GM18511 (cell line): ENCODE measurements at regions not wholly inside any gene's neighbourhood (a gene's known extent, or its start where the extent isn't known, plus 50 kb on each side); places are given as distances from the start of the nearest gene placed in this dataset.
"Not testable (repeated sequence)": the region's sequence is repeated elsewhere in the genome, so short reads cannot be mapped to it uniquely, and the experiment has no call there.

Experiments used
- ATAC-seq: cut with Tn5 transposase; IDR thresholded peaks from one replicate; pipeline ENCODE4 v1.9.1; 2021; ENCODE audit warnings: mild to moderate bottlenecking, moderate library complexity; ENCODE audit not compliant: unreplicated experiment

DNA sequence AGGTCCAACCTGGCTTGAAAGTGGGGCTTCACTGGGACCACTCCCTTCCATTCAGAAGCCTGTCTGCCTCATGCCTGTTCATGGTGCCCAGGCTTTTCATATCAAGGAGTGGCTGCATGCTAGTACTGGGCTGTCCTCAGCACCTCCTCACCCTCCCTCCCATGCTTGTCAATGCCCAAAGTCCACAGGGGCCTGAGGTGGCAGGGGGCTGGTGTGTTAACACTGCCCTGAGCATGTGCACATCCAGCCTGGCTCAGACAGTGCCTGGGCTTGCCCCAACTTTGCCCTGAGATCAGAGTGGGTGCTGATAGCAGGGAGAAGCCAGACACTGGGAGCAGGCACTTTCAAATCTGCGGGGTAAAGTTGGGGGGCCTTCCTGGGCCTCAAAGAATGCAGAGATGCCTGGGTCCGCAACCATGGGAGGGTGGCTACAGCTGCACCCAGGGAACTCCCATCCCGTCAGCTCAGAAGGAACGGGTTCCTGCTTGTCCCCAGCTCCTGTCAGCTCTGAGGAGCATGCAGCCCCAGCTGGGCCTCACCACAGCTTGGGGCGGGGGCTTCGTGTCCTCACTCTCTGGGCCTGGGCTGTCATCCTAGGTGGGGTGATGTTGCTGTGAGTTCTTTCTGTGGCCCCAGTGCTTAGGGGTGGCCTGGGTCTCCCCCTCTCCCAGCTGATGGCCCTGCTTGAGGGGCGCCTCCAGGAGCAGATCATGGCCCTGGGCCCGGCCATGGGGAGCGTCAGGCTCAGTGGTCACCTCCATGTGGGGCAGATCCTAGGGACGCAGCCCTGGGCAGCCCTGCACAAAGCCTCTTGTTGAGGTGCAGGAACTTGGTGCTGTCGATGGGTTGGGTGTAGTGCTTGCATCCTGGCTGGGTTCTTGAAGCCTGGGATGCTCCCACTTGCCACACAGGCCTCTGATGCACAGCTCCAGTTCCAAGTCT is 830.6 kb upstream of the SLITRK5 start:
- no peak for ATAC-seq

DNA sequence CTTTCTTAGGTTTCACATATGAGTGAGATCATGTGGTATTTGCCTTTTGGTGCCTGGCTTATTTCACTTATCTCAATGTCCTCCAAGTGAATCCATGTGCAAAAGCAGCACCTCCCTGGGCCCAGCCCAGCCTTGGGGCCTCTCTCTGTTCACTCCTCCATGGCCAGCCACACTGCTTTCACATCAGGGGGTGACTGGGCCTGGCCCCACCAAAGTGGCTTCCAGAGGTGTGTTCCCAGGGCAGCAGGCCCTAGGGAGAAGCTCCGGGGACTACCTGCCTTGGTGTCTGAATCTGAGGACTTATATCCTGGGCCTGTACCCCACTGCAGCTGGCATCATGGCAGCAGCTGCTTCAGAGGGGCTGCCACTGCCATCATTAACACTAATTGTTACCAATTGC is 829.9 kb upstream of the SLITRK5 start:
- ATAC-seq: no peak

DNA sequence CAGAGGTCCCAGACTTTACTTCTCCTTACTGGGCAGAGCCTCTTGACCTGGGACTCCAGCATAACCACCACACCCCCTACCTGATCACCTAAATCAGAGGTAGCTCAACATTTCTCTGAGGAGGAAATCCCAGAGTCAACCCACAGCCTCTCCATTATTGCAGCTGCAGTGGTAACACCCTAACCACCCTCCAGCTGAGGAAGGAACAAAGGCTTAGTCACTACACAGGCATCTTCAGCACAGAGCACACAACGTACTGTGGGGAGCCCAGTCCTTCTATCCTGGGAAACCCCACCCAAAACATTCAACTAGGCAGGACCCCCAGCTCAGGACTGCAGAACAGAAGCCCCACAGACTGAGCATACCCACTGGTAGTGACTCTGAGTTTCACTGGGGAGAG is 824.7 kb upstream of the SLITRK5 start:
- ATAC-seq: no peak

DNA sequence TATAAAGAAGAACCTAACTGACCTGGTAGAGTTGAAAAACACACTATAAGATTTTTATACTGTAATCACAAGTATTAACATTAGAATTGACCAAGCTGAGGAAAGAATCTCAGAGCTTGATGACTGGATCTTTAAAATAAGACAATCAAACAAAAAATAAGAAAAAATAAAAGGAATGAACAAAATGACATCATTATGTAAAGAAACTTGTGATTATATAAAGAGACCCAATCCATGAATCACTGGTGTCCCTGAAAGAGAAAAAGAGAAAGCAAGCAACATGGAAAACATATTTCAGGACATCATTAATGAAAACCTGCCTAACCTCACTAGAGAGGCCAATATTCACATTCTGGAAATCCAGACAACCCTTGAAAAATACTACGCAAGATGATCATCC is 822.5 kb upstream of the SLITRK5 start:
- ATAC-seq: no peak

DNA sequence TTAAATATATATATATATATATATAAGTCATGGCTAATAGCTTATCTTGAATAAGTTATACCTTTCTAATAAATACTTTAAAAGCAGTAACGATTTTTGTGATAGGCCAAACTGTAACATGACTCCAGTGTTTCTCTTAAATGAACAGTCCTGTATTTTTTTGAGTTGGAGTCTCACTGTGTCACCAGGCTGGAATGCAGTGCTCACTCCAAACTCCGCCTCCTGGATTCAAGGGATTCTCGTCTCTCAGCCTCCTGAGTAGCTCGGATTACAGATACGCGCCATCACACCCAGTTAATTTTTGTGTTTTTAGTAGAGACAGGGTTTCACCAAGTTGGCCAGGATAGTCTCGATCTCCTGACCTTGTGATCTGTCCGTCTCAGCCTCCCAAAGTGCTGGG is 814.2 kb upstream of the SLITRK5 start:
- no peak for ATAC-seq

DNA sequence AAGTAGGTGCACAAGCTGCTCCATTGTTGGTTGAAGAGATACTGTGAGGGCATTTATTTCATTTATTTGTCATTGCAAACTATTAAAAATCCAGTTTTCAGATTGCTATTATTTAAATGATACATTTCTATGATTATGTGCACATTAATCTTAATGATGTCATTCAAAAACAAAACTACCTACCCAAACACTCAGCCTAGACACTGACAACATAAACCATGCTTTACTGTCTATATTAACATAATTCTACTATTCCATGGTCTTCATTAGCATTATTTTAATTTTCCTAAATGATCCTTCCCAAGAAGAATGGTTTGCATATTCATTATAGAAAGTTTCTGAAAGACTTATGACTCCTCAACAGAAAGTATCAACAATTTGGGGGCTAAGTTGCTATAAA is 813.0 kb upstream of the SLITRK5 start:
- ATAC-seq: no peak

DNA sequence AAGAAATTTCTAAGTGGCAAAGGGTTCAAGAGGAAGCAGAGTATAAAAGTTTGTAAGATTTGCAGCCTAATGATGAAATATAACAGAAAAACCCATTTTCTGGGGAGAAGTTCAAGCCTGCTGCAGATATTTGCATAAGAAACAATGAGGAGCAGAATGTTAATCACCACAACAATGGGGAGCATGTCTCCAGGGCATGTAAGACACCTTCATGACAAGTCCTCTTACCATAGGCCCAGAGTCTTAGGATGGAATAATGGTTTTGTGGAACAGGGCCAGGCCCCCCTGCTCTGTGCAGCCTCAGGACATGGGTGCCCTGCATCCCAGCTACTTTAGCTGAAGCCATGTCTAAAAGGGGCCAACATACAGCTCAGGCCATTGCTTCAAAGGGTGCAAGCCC is 809.0 kb upstream of the SLITRK5 start:
- no peak for ATAC-seq

DNA sequence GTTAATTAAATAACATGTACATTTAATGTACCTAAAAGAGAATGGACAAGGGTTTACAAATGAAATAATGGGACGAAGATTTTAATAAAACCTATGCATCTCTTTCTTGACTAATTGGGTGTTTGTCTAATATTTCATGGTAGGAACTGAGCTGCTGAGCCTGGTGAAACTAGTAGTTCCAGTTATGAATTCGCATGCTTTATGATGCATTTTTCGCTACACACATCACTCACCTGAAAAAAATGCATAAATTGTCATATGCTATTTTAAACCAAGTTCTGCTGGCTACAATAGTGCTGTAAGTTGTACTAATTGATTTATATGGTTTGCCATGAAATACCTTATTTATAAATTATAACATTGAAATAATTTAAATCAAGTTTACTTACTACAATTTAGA is 806.8 kb upstream of the SLITRK5 start:
- ATAC-seq: no peak

DNA sequence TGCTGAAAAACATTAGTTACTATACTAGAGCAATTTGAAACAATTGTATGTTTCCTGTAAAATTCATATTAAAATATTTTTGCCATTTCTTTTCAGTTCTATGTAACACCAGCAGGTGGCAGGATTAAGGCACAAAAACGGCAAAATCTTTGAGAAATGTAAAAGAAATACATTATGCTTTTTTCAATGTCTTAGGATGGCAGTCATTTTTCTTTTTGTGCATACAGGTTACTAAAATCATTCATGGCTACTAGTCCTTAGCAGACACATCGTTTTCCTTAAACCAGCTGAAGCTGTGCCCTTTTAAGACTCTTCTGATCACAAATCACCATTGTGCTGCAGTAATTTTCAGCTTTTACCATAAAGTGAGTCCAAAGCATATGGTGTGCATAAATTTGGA is 800.7 kb upstream of the SLITRK5 start:
- ATAC-seq: no peak

DNA sequence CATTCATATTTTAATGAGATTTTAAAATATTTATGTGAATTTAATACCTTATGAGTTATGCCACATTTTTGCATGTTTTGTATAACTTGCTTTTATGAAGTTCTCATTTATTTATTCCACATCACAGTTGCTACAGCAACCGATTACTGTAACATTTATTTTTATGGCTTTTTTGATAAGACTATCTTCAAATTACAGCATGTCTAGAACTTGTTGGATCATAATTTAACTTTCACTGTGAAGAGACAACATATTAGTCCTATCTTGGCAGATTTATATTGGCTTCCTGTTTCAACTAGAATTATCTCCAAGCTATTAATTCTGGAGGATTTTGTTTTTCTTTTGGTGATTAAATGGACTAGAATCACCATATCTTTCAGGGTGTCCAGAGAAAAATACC is 793.7 kb upstream of the SLITRK5 start:
- no peak for ATAC-seq

DNA sequence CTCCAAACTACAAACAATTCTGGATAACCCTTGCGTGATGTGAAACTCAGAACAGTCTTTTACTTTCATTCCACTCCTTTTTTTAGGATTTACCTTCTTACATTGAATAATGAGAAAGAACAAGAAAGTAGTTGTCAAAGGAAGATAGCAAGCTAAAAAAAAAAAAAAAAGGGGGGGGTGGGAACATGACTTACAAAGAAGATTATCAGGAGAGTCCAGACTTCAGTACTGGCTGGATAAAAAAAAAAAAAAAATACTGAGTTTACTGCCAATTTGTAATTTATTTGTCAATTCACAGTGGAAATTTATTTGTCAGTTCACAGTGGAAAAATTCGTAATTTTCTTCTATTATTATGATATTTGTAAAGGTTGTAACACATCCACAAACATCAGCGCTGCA is 792.4 kb upstream of the SLITRK5 start:
- no peak for ATAC-seq

DNA sequence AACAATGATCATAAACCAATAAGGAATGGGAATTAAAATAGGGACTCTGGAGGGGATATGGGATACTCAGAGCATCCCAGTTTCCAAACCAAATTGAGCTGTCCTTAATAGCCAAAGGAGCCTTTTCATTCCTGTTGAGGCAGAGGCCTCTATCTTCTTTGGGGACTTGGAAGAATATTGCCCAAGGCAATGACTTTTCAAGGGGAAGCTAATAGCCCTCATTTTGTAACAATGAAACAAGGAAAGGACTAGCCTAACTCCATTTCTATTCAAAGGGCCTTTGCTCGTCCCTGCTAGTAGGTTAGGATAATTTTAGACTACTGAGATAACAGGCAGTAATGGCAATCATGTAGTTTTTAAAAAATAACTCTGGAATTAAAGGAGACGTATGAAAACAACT is 789.8 kb upstream of the SLITRK5 start:
- ATAC-seq: no peak

DNA sequence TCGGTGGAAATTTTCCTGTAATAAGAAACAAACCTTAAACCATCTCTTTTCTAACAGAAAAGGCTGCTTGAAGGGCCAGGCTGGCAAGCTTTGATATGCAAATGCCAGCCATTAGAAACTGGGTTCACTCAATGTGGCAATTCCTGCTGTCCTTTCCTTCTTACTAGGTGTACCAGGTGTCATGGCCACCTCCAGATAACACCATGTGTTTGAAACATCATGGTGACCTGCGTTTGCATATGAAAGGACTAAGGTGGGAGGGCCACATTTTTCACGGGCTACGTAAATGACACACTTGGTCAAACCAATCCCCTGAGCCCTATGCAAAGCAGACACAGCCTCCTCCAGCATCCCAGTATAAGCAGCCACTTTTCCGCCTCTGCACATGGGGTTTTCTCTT is 789.1 kb upstream of the SLITRK5 start:
- no peak for ATAC-seq

DNA sequence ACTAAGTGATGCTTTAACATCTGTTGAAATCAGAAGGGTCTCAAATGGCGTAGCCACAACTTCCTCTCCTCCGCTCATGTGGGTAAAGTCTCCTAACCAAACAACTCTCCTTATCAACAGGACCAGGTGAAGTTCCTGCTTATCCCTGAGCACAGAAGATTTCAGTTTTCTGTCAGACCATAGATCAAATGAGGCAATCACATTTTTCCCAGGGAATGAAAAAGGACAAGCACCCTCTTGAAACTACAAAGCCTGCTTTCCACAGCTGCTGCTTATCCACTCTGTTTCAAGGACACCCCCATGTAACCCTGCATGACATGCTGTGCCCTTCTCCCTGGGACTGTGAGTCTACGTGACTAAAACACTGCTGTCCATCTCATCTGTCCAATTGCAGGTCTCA is 788.3 kb upstream of the SLITRK5 start:
- no peak for ATAC-seq

DNA sequence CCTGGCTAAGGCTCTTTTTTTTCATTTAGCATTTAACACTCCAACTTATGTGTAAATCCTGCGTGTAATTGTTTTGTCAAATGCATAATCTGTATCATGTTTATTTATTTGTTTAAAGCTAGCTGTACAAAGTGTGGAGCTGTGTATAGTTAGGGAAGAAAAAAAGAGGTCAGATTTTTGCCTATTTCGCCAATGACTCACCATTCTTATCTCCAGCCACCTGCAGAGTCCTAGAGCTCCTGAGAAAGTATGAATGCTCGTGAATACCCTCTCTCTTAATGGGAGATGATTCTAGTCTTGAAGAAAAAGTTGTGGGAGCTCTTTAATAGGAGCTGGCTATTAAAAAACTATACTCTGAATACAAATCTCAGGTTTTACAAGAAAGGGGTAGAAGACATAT is 778.8 kb upstream of the SLITRK5 start:
- no peak for ATAC-seq

DNA sequence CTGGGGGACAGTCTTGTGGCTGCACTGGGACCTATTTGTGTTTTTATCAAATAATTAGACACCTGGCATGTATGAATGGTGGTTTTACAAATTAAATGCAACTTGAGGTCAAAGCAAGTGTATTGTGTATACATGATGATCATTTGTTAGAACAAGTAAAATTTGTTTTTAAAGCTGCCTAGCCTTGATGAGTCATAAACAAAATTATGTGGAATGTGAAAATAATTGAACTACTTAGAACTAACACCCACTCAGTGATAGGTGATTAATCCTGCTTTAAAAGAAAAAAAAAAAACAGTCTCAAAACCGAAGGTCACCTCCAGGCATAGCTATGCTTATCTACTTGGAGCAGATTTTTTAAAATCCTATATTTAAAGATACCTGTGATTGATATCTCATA is 770.3 kb upstream of the SLITRK5 start:
- no peak for ATAC-seq

DNA sequence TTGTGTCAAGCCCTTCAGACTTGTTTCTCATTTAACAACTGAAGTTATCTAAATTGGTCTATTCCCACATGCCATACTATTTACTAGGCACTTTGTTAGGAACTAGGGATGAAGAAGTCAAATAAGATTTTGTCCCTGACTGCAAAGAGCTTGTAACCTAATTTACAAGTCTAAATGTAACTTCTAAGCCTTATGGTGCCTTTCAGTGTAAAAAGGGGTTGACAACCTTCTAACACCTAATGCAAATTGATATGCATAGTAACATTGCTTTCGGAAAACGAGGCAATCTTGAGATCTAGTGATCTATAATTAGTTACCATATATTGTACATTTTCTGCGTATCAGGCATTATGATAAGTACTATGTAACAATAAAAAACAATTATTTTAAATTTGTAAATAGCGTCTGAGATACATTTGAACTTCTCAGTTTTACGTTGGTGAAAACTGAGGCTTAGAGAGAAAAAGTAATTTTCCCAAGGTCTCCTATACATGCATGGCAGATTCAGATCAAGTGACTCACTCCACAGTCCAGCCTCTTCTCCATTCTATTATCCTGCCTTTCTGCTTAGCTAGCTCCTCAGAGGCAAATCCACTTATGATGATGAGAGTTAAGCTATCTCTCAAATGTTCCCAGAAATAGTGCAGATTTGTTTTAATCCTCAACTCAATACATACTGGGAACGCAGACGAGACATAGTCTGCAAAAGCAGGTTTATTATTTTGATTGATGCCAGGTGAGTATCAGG is 764.9 kb upstream of the SLITRK5 start:
- ATAC-seq: no peak

DNA sequence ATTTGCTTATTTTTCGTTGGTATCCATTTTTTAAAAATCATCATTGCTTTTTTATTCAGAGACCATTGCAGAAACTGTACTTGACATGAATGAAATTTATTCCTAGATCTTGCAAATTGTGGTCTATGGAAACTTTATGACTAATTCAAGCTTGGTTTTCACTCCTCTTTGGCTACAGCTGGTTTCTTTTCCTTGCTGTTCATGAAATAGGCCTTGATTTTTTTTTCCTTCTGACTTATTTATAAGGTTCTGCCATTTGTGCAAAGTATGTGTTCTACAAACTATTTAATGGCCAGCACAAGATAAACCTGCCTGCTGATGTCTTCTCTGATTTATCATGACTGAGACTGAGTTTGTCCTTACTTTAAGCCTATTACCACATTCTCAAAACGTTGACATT is 764.0 kb upstream of the SLITRK5 start:
- ATAC-seq: no peak

DNA sequence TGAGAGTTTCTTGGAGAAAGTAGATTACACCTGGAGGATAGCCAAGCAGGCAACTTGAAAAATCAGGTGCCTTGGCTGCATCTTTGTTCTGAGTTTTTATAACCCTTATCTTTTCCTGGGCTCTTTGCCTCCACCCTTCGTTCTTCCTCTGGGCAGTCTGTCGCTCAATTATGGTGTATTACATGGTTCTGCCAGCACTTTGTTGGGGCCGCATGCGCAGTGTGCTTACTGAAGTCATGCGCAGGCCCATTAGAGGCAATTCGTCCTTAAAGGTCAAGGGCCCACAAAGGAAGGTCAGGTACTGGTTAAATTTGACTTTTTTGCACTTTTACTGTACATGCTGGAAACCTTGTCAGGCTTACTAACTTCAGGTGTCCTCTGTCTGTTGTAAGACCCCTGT is 761.9 kb upstream of the SLITRK5 start:
- no peak for ATAC-seq

DNA sequence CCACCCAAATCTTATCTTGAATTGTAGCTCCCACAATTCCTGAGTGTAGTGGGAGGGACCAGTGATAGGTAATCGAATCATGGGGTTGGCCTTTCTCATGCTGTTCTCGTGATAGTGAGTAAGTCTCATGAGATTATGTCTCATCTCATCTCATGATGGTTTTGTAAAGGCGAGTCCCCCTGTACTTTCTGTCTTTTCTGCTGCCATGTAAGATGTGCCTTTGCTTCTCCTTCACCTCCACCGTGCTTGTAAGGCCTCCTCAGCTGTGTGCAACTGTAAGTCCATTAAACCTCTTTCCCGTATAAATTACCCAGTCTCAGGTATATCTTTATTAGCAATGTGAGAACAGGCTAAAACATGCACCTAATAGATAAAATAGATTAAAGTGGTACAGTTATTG is 756.4 kb upstream of the SLITRK5 start:
- no peak for ATAC-seq

DNA sequence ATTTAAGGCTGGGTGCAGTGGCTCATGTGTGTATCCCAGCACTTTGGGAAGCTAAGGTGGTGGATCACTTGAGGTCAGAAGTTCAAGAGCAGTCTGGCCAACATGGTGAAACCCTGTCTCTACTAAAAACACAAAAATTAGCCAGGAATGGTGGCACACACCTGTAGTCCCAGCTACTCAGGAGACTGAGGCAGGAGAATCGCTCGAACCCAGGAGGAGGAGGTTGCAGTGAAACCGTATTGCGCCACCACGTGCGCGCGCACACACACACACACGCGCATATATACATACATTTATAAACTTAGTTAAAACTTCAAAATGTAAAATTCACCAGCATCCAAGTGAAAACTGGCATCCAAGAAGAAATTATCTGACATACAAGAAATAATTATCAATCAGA is 753.7 kb upstream of the SLITRK5 start:
- not testable (repeated sequence) for ATAC-seq

DNA sequence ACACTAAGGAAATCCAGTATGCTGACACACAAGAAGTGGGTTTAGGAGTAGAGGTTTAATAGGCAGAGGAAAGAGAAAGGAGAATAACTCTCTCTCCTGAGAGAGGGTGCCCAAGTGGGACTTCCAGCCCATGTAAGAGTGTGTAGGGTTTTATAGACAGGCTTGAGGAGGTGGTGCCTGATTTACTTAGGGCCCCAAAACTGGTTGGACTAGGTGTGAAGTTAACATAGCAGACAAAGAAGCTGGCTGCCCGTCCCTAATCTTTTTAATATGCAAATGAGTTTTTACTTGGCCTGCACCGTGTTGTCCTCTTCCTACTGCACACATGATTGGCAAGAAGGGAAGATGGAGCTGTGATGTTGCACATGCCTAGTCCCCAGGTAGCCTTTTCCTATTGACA is 752.5 kb upstream of the SLITRK5 start:
- ATAC-seq: no peak
